Keratinocyte (primary cell): ENCODE measurements at regions not wholly inside any gene's neighbourhood (a gene's known extent, or its start where the extent isn't known, plus 50 kb on each side); places are given as distances from the start of the nearest gene placed in this dataset.

ENCODE experiments used
- CTCF ChIP-seq, 3 experiments: IDR thresholded peaks in 1 of 3; conservative IDR thresholded peaks in 1 of 3; optimal IDR thresholded peaks in 1 of 3; 2 replicates in 2 of 3; 3 replicates in 1 of 3; pipeline versions ENCODE3 to v1.5.1; 2011; ENCODE audit warnings: low read length in 3 of 3, mild to moderate bottlenecking in 3 of 3, moderate library complexity in 2 of 3, control low read depth in 1 of 3, inconsistent platforms in 1 of 3; ENCODE audit not compliant: insufficient read depth in 2 of 3; ENCODE audit errors: extremely low read depth in 1 of 3
- EZH2 ChIP-seq: IDR thresholded peaks from one replicate; pipeline ENCODE4 v1.6.1; 2012; ENCODE audit warnings: inconsistent platforms, mild to moderate bottlenecking, low read length, moderate library complexity

- TF ChIP-seq CTCF (optimal IDR thresholded peaks at IDR 0.05 in 1 of 3, IDR thresholded peaks at IDR 0.05 in 1 of 3, conservative IDR thresholded peaks at IDR 0.05 in 1 of 3; ENCODE audit: extremely low read depth in 1 of 3, insufficient read depth in 2 of 3, low read length in 3 of 3), result no peak
- no peak for TF ChIP-seq EZH2
These were observed 1266.2 kb downstream of the TMEM121 start for GRCh38 chr14:106792543-106792942.
